LNCAP (cell line): ENCODE measurements at regions not wholly inside any gene's neighbourhood (a gene's known extent, or its start where the extent isn't known, plus 50 kb on each side); places are given as distances from the start of the nearest gene placed in this dataset.

ENCODE experiments used
- TF ChIP-seq, protein P1 (sequence below): fragments of 450-650 bp; IDR thresholded peaks from 2 replicates; pipeline ENCODE4 v1.5.1; 2017; ENCODE audit warnings: mild to moderate bottlenecking

DNA sequence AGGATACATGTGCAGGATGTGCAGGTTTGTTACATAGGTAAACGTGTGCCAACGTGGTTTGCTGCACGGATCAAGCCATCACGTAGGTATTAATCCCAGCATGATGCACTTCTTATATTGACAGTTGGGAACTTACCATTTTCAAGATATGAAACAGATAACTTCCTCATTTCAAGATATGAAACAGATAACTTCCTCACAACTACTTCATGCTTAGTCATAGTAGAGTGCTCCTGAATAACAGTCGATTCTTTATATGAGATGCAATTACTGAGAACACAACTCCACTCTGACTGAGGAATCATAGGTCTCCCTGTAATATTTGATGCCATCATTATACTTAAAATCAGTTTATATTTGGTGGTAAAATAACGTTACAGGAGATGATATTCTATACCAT lies 1124.3 kb downstream of the AMY1C start:
- TF ChIP-seq, protein P1, sequence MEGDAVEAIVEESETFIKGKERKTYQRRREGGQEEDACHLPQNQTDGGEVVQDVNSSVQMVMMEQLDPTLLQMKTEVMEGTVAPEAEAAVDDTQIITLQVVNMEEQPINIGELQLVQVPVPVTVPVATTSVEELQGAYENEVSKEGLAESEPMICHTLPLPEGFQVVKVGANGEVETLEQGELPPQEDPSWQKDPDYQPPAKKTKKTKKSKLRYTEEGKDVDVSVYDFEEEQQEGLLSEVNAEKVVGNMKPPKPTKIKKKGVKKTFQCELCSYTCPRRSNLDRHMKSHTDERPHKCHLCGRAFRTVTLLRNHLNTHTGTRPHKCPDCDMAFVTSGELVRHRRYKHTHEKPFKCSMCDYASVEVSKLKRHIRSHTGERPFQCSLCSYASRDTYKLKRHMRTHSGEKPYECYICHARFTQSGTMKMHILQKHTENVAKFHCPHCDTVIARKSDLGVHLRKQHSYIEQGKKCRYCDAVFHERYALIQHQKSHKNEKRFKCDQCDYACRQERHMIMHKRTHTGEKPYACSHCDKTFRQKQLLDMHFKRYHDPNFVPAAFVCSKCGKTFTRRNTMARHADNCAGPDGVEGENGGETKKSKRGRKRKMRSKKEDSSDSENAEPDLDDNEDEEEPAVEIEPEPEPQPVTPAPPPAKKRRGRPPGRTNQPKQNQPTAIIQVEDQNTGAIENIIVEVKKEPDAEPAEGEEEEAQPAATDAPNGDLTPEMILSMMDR, result no peak

- TF ChIP-seq, protein P1, result no peak; the same call in 1 of the 2 replicates
Observed at GRCh38 chr1:104878203-104878909, 1128.7 kb downstream of the AMY1C start.

DNA sequence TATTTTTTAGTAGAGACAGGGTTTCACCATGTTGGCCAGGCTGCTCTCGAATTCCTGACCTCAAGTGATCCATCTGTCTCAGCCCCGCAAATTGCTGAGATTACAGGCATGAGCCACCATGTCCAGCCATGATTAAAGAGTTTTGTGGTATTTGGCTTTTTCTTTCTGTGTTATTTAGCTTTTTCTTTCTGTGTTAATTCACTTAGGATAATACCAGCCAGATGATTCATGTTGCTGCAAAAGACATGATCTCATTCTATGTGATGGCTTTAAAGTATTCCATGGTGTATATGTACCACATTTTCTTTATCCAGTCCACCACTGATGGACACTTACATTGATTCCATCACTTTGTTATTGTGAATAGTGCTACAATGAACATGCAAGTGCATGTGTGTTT lies 1135.2 kb downstream of the AMY1C start:
- TF ChIP-seq, protein P1, result no peak

DNA sequence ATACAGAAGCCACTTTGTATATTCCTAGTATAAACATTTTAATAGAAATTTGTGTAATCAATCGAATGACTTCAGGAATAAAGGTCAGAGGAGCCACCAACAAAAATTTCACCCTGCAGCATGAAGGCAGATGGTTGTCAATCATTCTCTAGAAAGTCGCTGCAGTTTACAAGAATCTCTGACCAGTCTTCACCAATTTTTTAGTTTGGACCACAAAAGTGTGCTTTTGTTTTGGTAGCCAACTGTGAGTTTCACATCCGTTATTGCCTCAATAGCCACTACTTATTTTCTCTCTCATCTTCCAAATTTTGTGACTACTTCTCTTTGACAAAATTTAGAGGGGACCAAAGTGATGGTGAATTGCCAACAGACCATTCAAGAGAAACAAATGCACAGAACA lies 1155.6 kb downstream of the AMY1C start:
- TF ChIP-seq, protein P1, result no peak

GRCh38 chr1:104906141-104906540 lies 1156.4 kb downstream of the AMY1C start:
- TF ChIP-seq, protein P1, result no peak

- TF ChIP-seq, protein P1, result no peak
Observed at GRCh38 chr1:104919188-104919587, 1169.5 kb downstream of the AMY1C start.

GRCh38 chr1:104921525-104921924 lies 1171.8 kb downstream of the AMY1C start:
- TF ChIP-seq, protein P1, result no peak

DNA sequence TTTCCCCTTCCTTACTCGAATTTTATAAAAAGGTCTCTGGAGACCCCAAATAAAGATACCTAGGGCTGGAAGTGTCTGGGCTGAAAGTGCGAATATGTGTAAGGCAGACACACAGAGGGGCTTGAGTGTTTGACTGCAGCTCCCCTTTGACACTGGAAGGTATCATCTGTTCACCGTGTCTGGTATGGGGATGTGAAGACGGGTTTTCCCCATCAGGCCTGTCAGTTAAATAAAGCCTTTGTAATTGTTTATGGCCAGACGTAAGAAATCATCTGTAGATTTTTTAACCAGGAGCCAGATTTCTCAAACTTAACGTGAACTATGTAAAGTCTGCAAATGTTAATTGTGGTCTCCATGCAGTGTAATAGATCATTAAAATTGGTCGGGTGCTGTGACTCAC lies 1173.4 kb downstream of the AMY1C start:
- TF ChIP-seq, protein P1, result no peak
